Lower leg skin (tissue), 3 donors: ENCODE measurements at regions not wholly inside any gene's neighbourhood (a gene's known extent, or its start where the extent isn't known, plus 50 kb on each side); places are given as distances from the start of the nearest gene placed in this dataset.

Experiments used
- CTCF ChIP-seq, 3 donors: fragments of 450-650 bp; IDR thresholded peaks; one replicate each; pipeline ENCODE4 v1.5.1; 2016; ENCODE audit warnings: antibody characterized with exemption in 3 of 3, mild to moderate bottlenecking in 3 of 3, moderate library complexity in 2 of 3
- POLR2A ChIP-seq, 2 donors: fragments of 450-650 bp; IDR thresholded peaks; one replicate each; pipeline ENCODE4 v1.6.1; 2016 to 2017; ENCODE audit warnings: antibody characterized with exemption in 2 of 2, mild to moderate bottlenecking in 1 of 2, moderate library complexity in 1 of 2

DNA sequence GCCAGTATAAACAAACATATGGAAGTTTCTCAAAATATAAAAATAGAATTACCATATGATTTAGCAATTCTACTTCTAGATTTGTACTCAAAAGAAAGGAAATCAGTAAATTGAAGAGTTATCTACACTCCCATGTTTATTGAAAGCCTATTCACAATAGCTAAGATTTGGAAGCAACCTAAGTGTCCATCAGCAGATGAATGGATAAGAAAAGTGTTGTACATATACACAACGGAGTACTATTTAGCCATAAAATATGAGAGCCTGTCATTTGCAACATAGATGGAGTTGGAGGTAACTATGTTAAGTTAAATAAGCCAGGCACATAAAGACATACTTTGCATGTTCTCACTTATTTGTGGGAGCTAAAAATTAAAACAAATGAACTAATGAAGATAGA is 257.8 kb downstream of the TEX13C start:
- no peak for TF ChIP-seq CTCF (IDR thresholded peaks at IDR 0.05)
- TF ChIP-seq POLR2A (IDR thresholded peaks at IDR 0.05): no peak
